SK-N-SH (cell line): ENCODE measurements at regions not wholly inside any gene's neighbourhood (a gene's known extent, or its start where the extent isn't known, plus 50 kb on each side); places are given as distances from the start of the nearest gene placed in this dataset.

Experiments used
- CTCF ChIA-PET: fragments of 300-600, 350-600 bp; formaldehyde crosslinking; extraction: SDS; loops from one replicate; lab custom pipeline; 2021; lab: Yijun Ruan, JAX
- POLR2A ChIA-PET: fragments of 350-600 bp; sonication (Branson Sonifier 250); formaldehyde crosslinking; extraction: SDS; loops from one replicate; lab custom pipeline; 2020; ENCODE audit warnings: antibody characterized with exemption, inconsistent platforms; lab: Yijun Ruan, JAX
- DNase-seq: peaks from one replicate; pipeline ENCODE4 v3.0.0; 2012
- H2AFZ ChIP-seq: fragments of 200-600 bp; sonication (generic); 2 replicates; pipeline ENCODE4 v1.8.1; 2016; ENCODE audit warnings: antibody characterized with exemption, mild to moderate bottlenecking, low read depth
- H3F3A ChIP-seq: fragments of 200-600 bp; sonication (generic); replicated peaks from 2 replicates; pipeline ENCODE3; 2016; ENCODE audit warnings: antibody characterized with exemption, mild to moderate bottlenecking; ENCODE audit not compliant: insufficient read depth
- H3K27ac ChIP-seq, 2 experiments: fragments of 200-500 bp in 1 of 2; fragments of 200-600 bp in 1 of 2; sonication (Bioruptor generic) in 1 of 2; sonication (generic), shearing (Covaris generic) in 1 of 2; 2 replicates each; pipeline versions ENCODE4 v1.5.1 to v1.6.1; 2014 to 2016; ENCODE audit warnings: low read depth in 2 of 2, inconsistent platforms in 1 of 2, low read length in 1 of 2, mild to moderate bottlenecking in 1 of 2, mixed read lengths in 1 of 2
- H3K27me3 ChIP-seq: fragments of 200-600 bp; sonication (generic), shearing (Covaris generic); 2 replicates; pipeline ENCODE4 v1.6.1; 2016; ENCODE audit warnings: mixed run types; ENCODE audit not compliant: insufficient read depth
- H3K36me3 ChIP-seq, 2 experiments: fragments of 200-500 bp in 1 of 2; fragments of 200-600 bp in 1 of 2; sonication (Bioruptor generic) in 1 of 2; sonication (generic) in 1 of 2; replicated peaks in 1 of 2; 2 replicates each; pipeline versions ENCODE3 to v1.5.1; 2014 to 2016; ENCODE audit warnings: low read length in 1 of 2, mild to moderate bottlenecking in 1 of 2; ENCODE audit not compliant: insufficient read depth in 2 of 2, control insufficient read depth in 1 of 2
- H3K4me1 ChIP-seq, 2 experiments: fragments of 200-500 bp in 1 of 2; fragments of 200-600 bp in 1 of 2; sonication (Bioruptor generic) in 1 of 2; sonication (generic), shearing (Covaris generic) in 1 of 2; 2 replicates each; pipeline versions ENCODE4 v1.5.1 to v1.6.1; 2014 to 2016; ENCODE audit warnings: low read depth in 1 of 2, low read length in 1 of 2, mixed run types in 1 of 2; ENCODE audit not compliant: insufficient read depth in 2 of 2, control insufficient read depth in 1 of 2
- H3K4me2 ChIP-seq: fragments of 200-600 bp; sonication (generic), shearing (Covaris generic); 2 replicates; pipeline ENCODE4 v1.6.1; 2017; ENCODE audit warnings: mixed run types
- H3K4me3 ChIP-seq, 2 experiments: fragments of 200-500 bp in 1 of 2; fragments of 200-600 bp in 1 of 2; sonication (Bioruptor generic) in 1 of 2; sonication (generic), shearing (Covaris generic) in 1 of 2; 2 replicates each; pipeline versions ENCODE4 v1.5.1 to v1.8.1; 2014 to 2016; ENCODE audit warnings: low read depth in 2 of 2, inconsistent platforms in 1 of 2, low read length in 1 of 2, mild to moderate bottlenecking in 1 of 2, mixed read lengths in 1 of 2, moderate library complexity in 1 of 2
- H3K79me2 ChIP-seq: fragments of 200-600 bp; sonication (generic); 2 replicates; pipeline ENCODE4 v1.8.1; 2017; ENCODE audit warnings: mild to moderate bottlenecking; ENCODE audit not compliant: insufficient read depth
- H3K9ac ChIP-seq: fragments of 200-600 bp; sonication (generic); 2 replicates; pipeline ENCODE4 v1.6.1; 2017; ENCODE audit warnings: mixed run types
- H3K9me2 ChIP-seq: fragments of 200-600 bp; sonication (generic); 2 replicates; pipeline ENCODE4 v1.6.1; 2017; ENCODE audit warnings: mixed run types
- H3K9me3 ChIP-seq: fragments of 200-600 bp; sonication (generic); 2 replicates; pipeline ENCODE4 v1.6.1; 2017; ENCODE audit warnings: mixed run types, mild to moderate bottlenecking, moderate library complexity
- H4K20me1 ChIP-seq: fragments of 200-600 bp; sonication (generic); 2 replicates; pipeline ENCODE4 v1.6.1; 2017; ENCODE audit warnings: mild to moderate bottlenecking, mixed run types; ENCODE audit not compliant: insufficient read depth
- CHD2 ChIP-seq: fragments of 150-350 bp; IDR thresholded peaks from 2 replicates; pipeline ENCODE4 v1.6.1; 2018; ENCODE audit warnings: low read length; ENCODE audit not compliant: partially characterized antibody
- CTCF ChIP-seq: fragments of 200-600 bp; sonication (generic); IDR thresholded peaks from 2 replicates; pipeline ENCODE4 v1.6.1; 2017; ENCODE audit warnings: antibody characterized with exemption, mild to moderate bottlenecking, moderate library complexity
- EP300 ChIP-seq, 2 experiments: IDR thresholded peaks; 2 replicates each; pipeline versions ENCODE4 v1.4.0 to v1.6.1; 2012; ENCODE audit warnings: borderline replicate concordance in 1 of 2, low read depth in 1 of 2, low read length in 1 of 2
- EZH2phosphoT487 ChIP-seq: fragments of 200-600 bp; sonication (generic); IDR thresholded peaks from 2 replicates; pipeline ENCODE4 v1.6.1; 2017; ENCODE audit warnings: low read depth, mixed run types, mild to moderate bottlenecking, antibody characterized with exemption, moderate library complexity, borderline replicate concordance
- FOXJ3 ChIP-seq: sonication (generic); formaldehyde crosslinking; IDR thresholded peaks from 2 replicates; pipeline ENCODE4 v1.5.1; 2020; ENCODE audit warnings: mild to moderate bottlenecking, missing genetic modification reagents
- FOXM1 ChIP-seq: IDR thresholded peaks from 2 replicates; pipeline ENCODE4 v1.4.0; 2012; ENCODE audit warnings: low read depth, mild to moderate bottlenecking
- GABPA ChIP-seq: IDR thresholded peaks from 2 replicates; pipeline ENCODE4 v1.4.0; 2012; ENCODE audit warnings: low read depth, mild to moderate bottlenecking
- JUND ChIP-seq: IDR thresholded peaks from 2 replicates; pipeline ENCODE4 v1.4.0; 2012
- MEF2A ChIP-seq: IDR thresholded peaks from 2 replicates; pipeline ENCODE4 v1.4.0; 2012; ENCODE audit warnings: low read depth, borderline replicate concordance
- MXI1 ChIP-seq: IDR thresholded peaks from 2 replicates; pipeline ENCODE4 v1.6.1; 2012; ENCODE audit warnings: mild to moderate bottlenecking, low read depth, low read length, improper control_type of control experiment
- NFIC ChIP-seq: IDR thresholded peaks from 2 replicates; pipeline ENCODE4 v1.4.0; 2012; ENCODE audit warnings: borderline replicate concordance
- POLR2AphosphoS5 ChIP-seq: IDR thresholded peaks from 2 replicates; pipeline ENCODE4 v1.6.1; 2012; ENCODE audit warnings: low read depth, low read length
- RAD21 ChIP-seq: IDR thresholded peaks from 2 replicates; pipeline ENCODE4 v1.6.1; 2012; ENCODE audit warnings: mild to moderate bottlenecking, low read length
- RCOR1 ChIP-seq: fragments of 150-350 bp; IDR thresholded peaks from 2 replicates; pipeline ENCODE4 v1.6.1; 2017; ENCODE audit warnings: antibody characterized with exemption, low read length
- REST ChIP-seq: IDR thresholded peaks from 2 replicates; pipeline ENCODE4 v1.6.1; 2012; ENCODE audit warnings: mild to moderate bottlenecking, low read depth, low read length, moderate library complexity
- RXRA ChIP-seq: IDR thresholded peaks from 2 replicates; pipeline ENCODE4 v1.4.0; 2012; ENCODE audit warnings: low read depth, mild to moderate bottlenecking, borderline replicate concordance
- SIN3A ChIP-seq: IDR thresholded peaks from 2 replicates; pipeline ENCODE4 v1.6.1; 2012; ENCODE audit warnings: low read depth, mild to moderate bottlenecking, low read length, moderate library complexity, borderline replicate concordance
- SMC3 ChIP-seq: IDR thresholded peaks from 2 replicates; pipeline ENCODE4 v1.6.1; 2012; ENCODE audit warnings: low read depth, low read length, improper control_type of control experiment
- TAF1 ChIP-seq: IDR thresholded peaks from 2 replicates; pipeline ENCODE4 v1.6.1; 2012; ENCODE audit warnings: low read depth, mild to moderate bottlenecking, low read length, moderate library complexity, borderline replicate concordance
- TCF12 ChIP-seq: IDR thresholded peaks from 2 replicates; pipeline ENCODE4 v1.4.0; 2012
- TEAD4 ChIP-seq: IDR thresholded peaks from 2 replicates; pipeline ENCODE4 v1.4.0; 2012; ENCODE audit warnings: mild to moderate bottlenecking, borderline replicate concordance; ENCODE audit not compliant: insufficient read depth
- USF2 ChIP-seq: fragments of 150-350 bp; IDR thresholded peaks from 2 replicates; pipeline ENCODE4 v1.6.1; 2017; ENCODE audit warnings: antibody characterized with exemption, low read length, low read depth, borderline replicate concordance
- YY1 ChIP-seq: IDR thresholded peaks from 2 replicates; pipeline ENCODE4 v1.4.0; 2012; ENCODE audit warnings: low read depth, mild to moderate bottlenecking
- WGBS: methylation state at CpG from one replicate; pipeline ENCODE4 v1.1.6; 2017; ENCODE audit warnings: low lambda C conversion rate; 5-methylcytosine and 5-hydroxymethylcytosine counted together
- TF ChIP-seq, protein P1 (sequence below): fragments of 150-350 bp; IDR thresholded peaks from 2 replicates; pipeline ENCODE4 v1.6.1; 2016; ENCODE audit warnings: mild to moderate bottlenecking, low read depth, low read length

DNA sequence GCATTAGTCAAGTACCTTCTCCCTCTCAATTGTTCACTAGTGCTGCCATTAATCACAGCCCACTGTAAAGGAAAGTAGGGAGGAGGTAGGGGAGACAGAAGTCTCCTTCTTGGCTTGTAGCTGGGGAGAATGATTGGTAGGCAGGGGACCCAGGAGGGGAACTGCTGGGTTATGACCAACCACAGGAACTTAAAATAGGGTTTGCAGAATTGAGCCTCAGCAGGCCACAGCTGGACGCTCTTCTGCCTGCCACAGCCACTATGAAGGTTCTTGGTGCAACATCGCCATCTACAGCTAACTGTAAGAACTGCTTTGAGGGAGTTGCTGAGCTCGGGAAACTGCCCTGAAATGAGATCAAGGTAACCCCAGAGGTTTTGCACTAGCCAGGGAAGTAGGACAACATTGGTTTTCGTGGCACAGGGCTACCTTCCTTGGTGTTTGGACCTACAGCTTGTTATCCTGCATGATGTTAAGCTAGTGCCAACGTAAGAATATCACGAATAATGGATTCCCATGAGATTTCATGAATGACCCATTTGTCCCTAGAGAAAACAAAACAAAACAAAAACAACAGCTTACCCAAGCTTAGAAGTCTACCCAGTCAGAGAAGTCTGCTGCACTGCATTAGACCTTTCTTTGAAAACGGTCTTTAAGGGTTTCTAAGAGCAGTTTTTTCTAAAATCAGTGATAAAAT lies 787.1 kb upstream of the API5 start:
- Histone ChIP-seq H3F3A (no peaks in the 10 kb centered on the region), H3K36me3 (no peaks in the 10 kb centered on the region), H3K4me3 (peak overlapping the region in 1 of 2 experiments; percentile 48; a peak in 1 of 4 replicates)
- CTCF ChIA-PET, result interaction anchor here (0.6 to 3.4 kb wide), 43 partner anchors 9 to 1119 kb away, joined by 3 to 27 read pairs (median 4); partner anchors contain the start of gene LRRC4C
- TF ChIP-seq, protein P1, sequence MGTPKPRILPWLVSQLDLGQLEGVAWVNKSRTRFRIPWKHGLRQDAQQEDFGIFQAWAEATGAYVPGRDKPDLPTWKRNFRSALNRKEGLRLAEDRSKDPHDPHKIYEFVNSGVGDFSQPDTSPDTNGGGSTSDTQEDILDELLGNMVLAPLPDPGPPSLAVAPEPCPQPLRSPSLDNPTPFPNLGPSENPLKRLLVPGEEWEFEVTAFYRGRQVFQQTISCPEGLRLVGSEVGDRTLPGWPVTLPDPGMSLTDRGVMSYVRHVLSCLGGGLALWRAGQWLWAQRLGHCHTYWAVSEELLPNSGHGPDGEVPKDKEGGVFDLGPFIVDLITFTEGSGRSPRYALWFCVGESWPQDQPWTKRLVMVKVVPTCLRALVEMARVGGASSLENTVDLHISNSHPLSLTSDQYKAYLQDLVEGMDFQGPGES, result no peak
- TF ChIP-seq FOXJ3 (CRISPR knock-in tag) (no peak), REST (no peak), NFIC (no peak), JUND (no peak), GABPA (no peak), RCOR1 (no peak), MEF2A (no peak), YY1 (no peak), SIN3A (no peak), CTCF (peak; percentile 44), FOXM1 (no peak), SMC3 (peak; percentile 54; the same call in 1 of the 2 replicates), RXRA (no peak), POLR2AphosphoS5 (no peak), EZH2phosphoT487 (no peak), MXI1 (no peak), TAF1 (no peak), CHD2 (no peak), TEAD4 (no peak), RAD21 (peak; percentile 92), TCF12 (no peak), USF2 (no peak), EP300 (IDR thresholded peaks at IDR 0.05; ENCODE audit: borderline replicate concordance in 1 of 2, low read depth in 1 of 2, low read length in 1 of 2) (no peak)
- TF ChIP-seq, all 33 proteins: peak for 3
- DNase-seq, result peak; percentile 50
- Histone ChIP-seq H3K27me3 (no peaks in the 10 kb centered on the region), H3K27ac (no peak overlapping the region), H3K9me2 (no peaks in the 10 kb centered on the region), H3K79me2 (no peaks in the 10 kb centered on the region), H4K20me1 (no peaks in the 10 kb centered on the region), H3K4me2 (no peak overlapping the region), H3K4me1 (peaks cover 0 to 3% of the 10 kb centered on the region in 2 experiments; a peak in 1 of 4 replicates), H2AFZ (no peak overlapping the region), H3K9ac (no peak overlapping the region), H3K9me3 (peaks cover 3% of the 10 kb centered on the region; the same call in 1 of the 2 replicates)
- POLR2A ChIA-PET, result interaction anchor here (0.8 kb wide), 1 partner anchor 606 kb away, joined by 3 read pairs; no protein-coding TSS in a partner anchor
- 9% methylated on average over 6 of the region's 7 CpGs for WGBS
